H1 (cell line): ENCODE measurements at regions not wholly inside any gene's neighbourhood (a gene's known extent, or its start where the extent isn't known, plus 50 kb on each side); places are given as distances from the start of the nearest gene placed in this dataset.

Experiments used
- CREB1 ChIP-seq: IDR thresholded peaks from 2 replicates; pipeline ENCODE4 v1.6.1; 2012; ENCODE audit warnings: inconsistent platforms
- FOSL1 ChIP-seq: IDR thresholded peaks from 2 replicates; pipeline ENCODE4 v1.6.1; 2011; ENCODE audit warnings: mild to moderate bottlenecking, low read depth, low read length, moderate library complexity; ENCODE audit not compliant: insufficient read depth
- JUND ChIP-seq: IDR thresholded peaks from 2 replicates; pipeline ENCODE4 v1.6.1; 2011; ENCODE audit warnings: mild to moderate bottlenecking, improper control_type of control experiment, low read length
- KDM4A ChIP-seq: IDR thresholded peaks from one replicate; pipeline ENCODE4 v1.7.1; 2012; ENCODE audit warnings: low read depth, mild to moderate bottlenecking, moderate library complexity, low read length, inconsistent platforms; ENCODE audit not compliant: severe bottlenecking
- RNF2 ChIP-seq: fragments of 200-900, 300-1000 bp; sonication (generic); IDR thresholded peaks from 2 replicates; pipeline ENCODE4 v1.7.1; 2016; ENCODE audit warnings: borderline replicate concordance, low read depth, mild to moderate bottlenecking, antibody characterized with exemption, low read length; ENCODE audit not compliant: poor library complexity, severe bottlenecking; ENCODE audit errors: missing control alignments
- SP1 ChIP-seq: IDR thresholded peaks from 2 replicates; pipeline ENCODE4 v1.6.1; 2011; ENCODE audit warnings: low read depth, low read length
- ZNF274 ChIP-seq: IDR thresholded peaks from 2 replicates; pipeline ENCODE4 v1.7.0; 2012; ENCODE audit warnings: low read length, borderline replicate concordance; ENCODE audit errors: extremely low read depth
- TF ChIP-seq, protein P1 (sequence below): IDR thresholded peaks from 2 replicates; pipeline ENCODE4 v1.6.1; 2012; ENCODE audit warnings: inconsistent platforms

DNA sequence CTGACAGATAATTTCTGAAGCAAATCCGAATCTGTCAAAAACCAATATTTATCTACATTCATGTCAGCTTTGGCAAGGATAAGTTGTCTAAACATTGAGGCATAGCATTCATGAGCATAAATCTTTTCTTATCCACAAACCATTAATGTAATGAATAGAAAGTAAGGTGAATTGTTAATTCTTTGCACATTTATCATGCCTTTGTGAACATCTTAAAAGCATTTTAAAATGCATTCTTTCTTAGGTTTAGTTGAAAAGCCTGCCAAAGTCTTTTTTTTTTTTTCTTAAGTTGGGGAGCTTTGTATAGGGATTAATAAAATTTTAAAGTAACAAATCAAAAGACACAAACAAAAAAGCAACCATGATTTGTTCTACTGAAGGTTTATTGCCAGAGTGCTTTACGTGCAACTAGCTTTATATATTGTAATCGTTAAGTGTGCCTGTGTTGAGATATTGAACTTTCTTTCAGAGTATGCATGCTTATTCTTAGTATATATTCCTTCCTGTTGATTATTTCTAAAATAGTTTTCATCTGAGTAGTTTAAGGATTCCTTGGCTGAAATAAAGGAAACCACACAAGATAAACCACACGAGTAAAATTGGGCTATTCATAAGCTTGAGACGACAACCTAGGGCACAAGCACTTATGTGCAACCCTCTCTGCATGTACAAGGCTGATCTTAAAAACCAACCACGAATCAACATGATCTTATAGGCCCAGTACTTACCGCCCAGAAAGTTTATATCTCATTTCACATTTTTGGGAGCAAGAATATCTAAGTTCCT, 1110.9 kb upstream of the CNTN5 start (continued):
- TF ChIP-seq RNF2 (no peak), JUND (no peak), SP1 (no peak), FOSL1 (no peak), KDM4A (no peak), CREB1 (no peak), ZNF274 (no peak)
- TF ChIP-seq, protein P1, sequence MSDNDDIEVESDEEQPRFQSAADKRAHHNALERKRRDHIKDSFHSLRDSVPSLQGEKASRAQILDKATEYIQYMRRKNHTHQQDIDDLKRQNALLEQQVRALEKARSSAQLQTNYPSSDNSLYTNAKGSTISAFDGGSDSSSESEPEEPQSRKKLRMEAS, result no peak
